ENCODE measurements at regions not wholly inside any gene's neighbourhood (a gene's known extent, or its start where the extent isn't known, plus 50 kb on each side); places are given as distances from the start of the nearest gene placed in this dataset.
"Not testable (repeated sequence)": the region's sequence is repeated elsewhere in the genome, so short reads cannot be mapped to it uniquely, and the experiment has no call there.

- Histone ChIP-seq H3K27ac (ENCODE audit: poor library complexity, severe bottlenecking) (no peak overlapping the region), H3K4me1 (ENCODE audit: insufficient read depth, poor library complexity, severe bottlenecking) (peaks cover 17% of the 10 kb centered on the region), H3K27me3 (ENCODE audit: insufficient read depth, poor library complexity, severe bottlenecking) (no peaks in the 10 kb centered on the region), H3K9me3 (ENCODE audit: severe bottlenecking) (no peaks in the 10 kb centered on the region), H3K36me3 (ENCODE audit: low read depth) (no peaks in the 10 kb centered on the region), H3K4me3 (ENCODE audit: severe bottlenecking) (no peak overlapping the region)
- DNase-seq (ENCODE audit: low spot score) (no peak), ATAC-seq (ENCODE audit: low read depth) (no peak)
- TF ChIP-seq CTCF (IDR thresholded peaks at IDR 0.05; ENCODE audit: poor library complexity, severe bottlenecking): no peak
These were observed 135.9 kb downstream of the SOX4 start for GRCh38 chr6:21729431-21729830.

- no peak for TF ChIP-seq CTCF (IDR thresholded peaks at IDR 0.05; ENCODE audit: poor library complexity, severe bottlenecking)
- no peaks in the 10 kb centered on the region for H3K36me3 ChIP-seq (ENCODE audit: low read depth)
- no peak for ATAC-seq (ENCODE audit: low read depth)
These were observed 137.0 kb downstream of the SOX4 start for GRCh38 chr6:21730533-21730932.

GRCh38 chr6:21731411-21732031 lies 138.0 kb downstream of the SOX4 start:
- H3K36me3 ChIP-seq (ENCODE audit: low read depth): no peaks in the 10 kb centered on the region
- DNase-seq (ENCODE audit: low spot score) (no peak), ATAC-seq (ENCODE audit: low read depth) (peak; percentile 86)

More at GRCh38 chr6:21730533-21730932, 137.0 kb downstream of the SOX4 start:
- no peaks in the 10 kb centered on the region for H3K9me3 ChIP-seq (ENCODE audit: severe bottlenecking)
- H3K4me1 ChIP-seq (ENCODE audit: insufficient read depth, poor library complexity, severe bottlenecking): peaks cover 17% of the 10 kb centered on the region
- no peak overlapping the region for H3K4me3 ChIP-seq (ENCODE audit: severe bottlenecking)
- peak overlapping the region; percentile 74 for H3K27ac ChIP-seq (ENCODE audit: poor library complexity, severe bottlenecking)
- H3K27me3 ChIP-seq (ENCODE audit: insufficient read depth, poor library complexity, severe bottlenecking): no peaks in the 10 kb centered on the region
- no peak for DNase-seq (ENCODE audit: low spot score)

GRCh38 chr6:21732032-21732730 lies 138.6 kb downstream of the SOX4 start:
- not testable (repeated sequence) for H3K4me3 ChIP-seq (ENCODE audit: severe bottlenecking); H3K36me3 ChIP-seq (ENCODE audit: low read depth); H3K9me3 ChIP-seq (ENCODE audit: severe bottlenecking); DNase-seq (ENCODE audit: low spot score); H3K27me3 ChIP-seq (ENCODE audit: insufficient read depth, poor library complexity, severe bottlenecking)
- peaks cover 17% of the 10 kb centered on the region for H3K4me1 ChIP-seq (ENCODE audit: insufficient read depth, poor library complexity, severe bottlenecking)
- peak overlapping the region; percentile 74 for H3K27ac ChIP-seq (ENCODE audit: poor library complexity, severe bottlenecking)
- peak; percentile 46 for ATAC-seq (ENCODE audit: low read depth)

More at GRCh38 chr6:21731411-21732031, 138.0 kb downstream of the SOX4 start:
- no peak for TF ChIP-seq CTCF (IDR thresholded peaks at IDR 0.05; ENCODE audit: poor library complexity, severe bottlenecking)
- Histone ChIP-seq H3K27me3 (ENCODE audit: insufficient read depth, poor library complexity, severe bottlenecking) (no peaks in the 10 kb centered on the region), H3K27ac (ENCODE audit: poor library complexity, severe bottlenecking) (peak overlapping the region; percentile 74), H3K4me3 (ENCODE audit: severe bottlenecking) (no peak overlapping the region), H3K9me3 (ENCODE audit: severe bottlenecking) (no peaks in the 10 kb centered on the region), H3K4me1 (ENCODE audit: insufficient read depth, poor library complexity, severe bottlenecking) (peaks cover 17% of the 10 kb centered on the region)

- Histone ChIP-seq H3K27me3 (ENCODE audit: insufficient read depth, poor library complexity, severe bottlenecking) (no peaks in the 10 kb centered on the region), H3K4me3 (ENCODE audit: severe bottlenecking) (no peak overlapping the region), H3K9me3 (ENCODE audit: severe bottlenecking) (no peaks in the 10 kb centered on the region), H3K36me3 (ENCODE audit: low read depth) (no peaks in the 10 kb centered on the region), H3K27ac (ENCODE audit: poor library complexity, severe bottlenecking) (peak overlapping the region; percentile 74), H3K4me1 (ENCODE audit: insufficient read depth, poor library complexity, severe bottlenecking) (peaks cover 17% of the 10 kb centered on the region)
- TF ChIP-seq CTCF (IDR thresholded peaks at IDR 0.05; ENCODE audit: poor library complexity, severe bottlenecking): no peak
- peak; percentile 43; the same call in 1 of the 3 replicates for ATAC-seq (ENCODE audit: low read depth)
- DNase-seq (ENCODE audit: low spot score): no peak
These were observed 139.2 kb downstream of the SOX4 start for GRCh38 chr6:21732731-21733130.

Data from RWPE2 (cell line).